ENCODE measurements at regions not wholly inside any gene's neighbourhood (a gene's known extent, or its start where the extent isn't known, plus 50 kb on each side); places are given as distances from the start of the nearest gene placed in this dataset.

DNA sequence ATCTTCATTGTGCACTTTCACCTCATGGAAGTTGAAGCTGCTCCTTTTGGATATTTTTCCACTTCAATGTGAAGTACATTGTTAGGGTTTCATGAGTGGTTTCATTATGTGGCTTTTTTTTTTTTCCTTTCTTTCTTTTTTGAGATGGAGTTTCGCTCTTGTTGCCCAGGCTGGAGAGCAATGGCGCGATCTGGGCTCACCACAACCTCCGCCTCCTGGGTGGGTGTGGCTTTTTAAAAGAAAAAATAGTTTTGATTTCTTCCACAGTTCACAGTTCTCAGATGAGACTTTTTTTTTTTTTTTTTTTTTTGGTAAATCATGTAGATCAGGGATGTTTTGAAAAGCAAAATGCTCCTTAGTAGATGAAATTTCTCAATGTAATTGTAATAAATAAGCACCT is 652.3 kb upstream of the ANKRD30A start:
- TF ChIP-seq ATF7 (IDR thresholded peaks at IDR 0.05; ENCODE audit: low read depth) = no peak
- TF ChIP-seq, protein P1, sequence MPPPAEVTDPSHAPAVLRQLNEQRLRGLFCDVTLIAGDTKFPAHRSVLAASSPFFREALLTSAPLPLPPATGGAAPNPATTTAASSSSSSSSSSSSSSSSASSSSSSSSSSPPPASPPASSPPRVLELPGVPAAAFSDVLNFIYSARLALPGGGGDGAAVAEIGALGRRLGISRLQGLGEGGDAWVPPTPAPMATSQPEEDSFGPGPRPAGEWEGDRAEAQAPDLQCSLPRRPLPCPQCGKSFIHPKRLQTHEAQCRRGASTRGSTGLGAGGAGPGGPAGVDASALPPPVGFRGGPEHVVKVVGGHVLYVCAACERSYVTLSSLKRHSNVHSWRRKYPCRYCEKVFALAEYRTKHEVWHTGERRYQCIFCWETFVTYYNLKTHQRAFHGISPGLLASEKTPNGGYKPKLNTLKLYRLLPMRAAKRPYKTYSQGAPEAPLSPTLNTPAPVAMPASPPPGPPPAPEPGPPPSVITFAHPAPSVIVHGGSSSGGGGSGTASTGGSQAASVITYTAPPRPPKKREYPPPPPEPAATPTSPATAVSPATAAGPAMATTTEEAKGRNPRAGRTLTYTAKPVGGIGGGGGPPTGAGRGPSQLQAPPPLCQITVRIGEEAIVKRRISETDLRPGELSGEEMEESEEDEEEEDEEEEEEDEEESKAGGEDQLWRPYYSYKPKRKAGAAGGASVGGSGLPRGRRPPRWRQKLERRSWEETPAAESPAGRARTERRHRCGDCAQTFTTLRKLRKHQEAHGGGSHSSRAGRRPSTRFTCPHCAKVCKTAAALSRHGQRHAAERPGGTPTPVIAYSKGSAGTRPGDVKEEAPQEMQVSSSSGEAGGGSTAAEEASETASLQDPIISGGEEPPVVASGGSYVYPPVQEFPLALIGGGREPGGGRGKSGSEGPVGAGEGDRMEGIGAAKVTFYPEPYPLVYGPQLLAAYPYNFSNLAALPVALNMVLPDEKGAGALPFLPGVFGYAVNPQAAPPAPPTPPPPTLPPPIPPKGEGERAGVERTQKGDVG (CRISPR knock-in tag; IDR thresholded peaks at IDR 0.05) = no peak
- no peak for TF ChIP-seq RAD51 (IDR thresholded peaks at IDR 0.05)
- TF ChIP-seq EZH2 (IDR thresholded peaks at IDR 0.05; ENCODE audit: borderline replicate concordance, control insufficient read depth, low read depth, low read length) = no peak
- no peak for TF ChIP-seq ZBTB33 (IDR thresholded peaks at IDR 0.05)
- POLR2A ChIA-PET = no interaction called here
- Histone ChIP-seq H3K27ac (ENCODE audit: control insufficient read depth, insufficient read depth) (no peak overlapping the region), H3K4me3 (no peak overlapping the region), H3K36me3 (ENCODE audit: control insufficient read depth in 2 of 2, insufficient read depth in 2 of 2, low read length in 1 of 2) (no peaks in the 10 kb centered on the region), H3K27me3 (replicated peaks in 1 of 2; ENCODE audit: control insufficient read depth in 2 of 2, insufficient read depth in 2 of 2, low read length in 1 of 2) (no peaks in the 10 kb centered on the region), H4K20me1 (ENCODE audit: control insufficient read depth, insufficient read depth) (no peaks in the 10 kb centered on the region), H3K4me2 (ENCODE audit: control insufficient read depth, insufficient read depth) (no peak overlapping the region), H2AFZ (ENCODE audit: control insufficient read depth, low read depth, low read length) (no peak overlapping the region), H3K9ac (ENCODE audit: control insufficient read depth, insufficient read depth, low read length) (no peak overlapping the region), H3K9me3 (replicated peaks; ENCODE audit: control insufficient read depth, insufficient read depth, low read length) (no peaks in the 10 kb centered on the region; the same call in 2 of the 3 replicates), H3K4me1 (ENCODE audit: control insufficient read depth, insufficient read depth, low read length) (no peaks in the 10 kb centered on the region), H3K79me2 (ENCODE audit: control insufficient read depth, insufficient read depth, low read length) (no peaks in the 10 kb centered on the region)
- ATAC-seq (no peak), DNase-seq (ENCODE audit: low read depth, low spot score) (no peak), FAIRE-seq (no peak)
- intact Hi-C loops (cut with micrococcal nuclease; ENCODE audit: unreplicated experiment) (no loop called here), in situ Hi-C loops (cut with MboI) (no loop called here)
- RAD21 ChIA-PET (ENCODE audit: unreplicated experiment) = no interaction called here
- CTCF ChIA-PET = no interaction called here
- BruUV-seq (replicated peaks) = no TSS peak
- 12% methylated on average over 4 of the region's 4 CpGs for WGBS (ENCODE audit: insufficient coverage, insufficient replicate concordance, low lambda C conversion rate, missing lambda C conversion rate)
- SMC1A ChIA-PET (ENCODE audit: uncharacterized antibody, unreplicated experiment) = no interaction called here
